ENCODE measurements at regions not wholly inside any gene's neighbourhood (a gene's known extent, or its start where the extent isn't known, plus 50 kb on each side); places are given as distances from the start of the nearest gene placed in this dataset.

GRCh38 chr15:20351448-20351971, 190.1 kb downstream of the GOLGA6L6 start:
- Mint-ChIP-seq H3K27ac (no peak overlapping the region), H3K27me3 (ENCODE audit: low read depth in 3 of 3) (peaks cover 0 to 3% (median 1%) of the 10 kb centered on the region in 3 donors), H3K4me3 (no peak overlapping the region), H3K36me3 (no peaks in the 10 kb centered on the region), H3K4me1 (peaks cover 1% of the 10 kb centered on the region), H3K9me3 (no peaks in the 10 kb centered on the region)
- Histone ChIP-seq H3K27me3 (ENCODE audit: control insufficient read depth in 2 of 2, insufficient read depth in 2 of 2, low read length in 2 of 2) (no peaks in the 10 kb centered on the region), H3K27ac (ENCODE audit: low read depth in 1 of 2, low read length in 2 of 2) (no peak overlapping the region), H3K4me3 (replicated peaks in 1 of 3; ENCODE audit: low read depth in 2 of 3, low read length in 3 of 3) (no peak overlapping the region), H3K36me3 (replicated peaks in 1 of 2; ENCODE audit: control insufficient read depth in 1 of 2, insufficient read depth in 2 of 2, low read length in 2 of 2) (no peaks in the 10 kb centered on the region), H3K9me3 (replicated peaks in 1 of 2; ENCODE audit: control insufficient read depth in 1 of 2, insufficient read depth in 1 of 2, low read length in 2 of 2) (peaks cover 3 to 4% of the 10 kb centered on the region in 2 donors), H3K79me2 (ENCODE audit: insufficient read depth, low read length) (no peaks in the 10 kb centered on the region), H4K20me1 (ENCODE audit: insufficient read depth, low read length) (no peaks in the 10 kb centered on the region), H3K9ac (ENCODE audit: insufficient read depth, low read length, poor library complexity, severe bottlenecking) (no peak overlapping the region), H3K4me1 (ENCODE audit: control insufficient read depth in 1 of 2, insufficient read depth in 2 of 2, low read length in 2 of 2) (no peaks in the 10 kb centered on the region), H2AFZ (ENCODE audit: insufficient read depth, low read depth, low read length, poor library complexity, severe bottlenecking) (no peak overlapping the region), H3K4me2 (replicated peaks; ENCODE audit: extremely low read depth, low read length, poor library complexity, severe bottlenecking) (no peak overlapping the region)
- intact Hi-C loops (cut with micrococcal nuclease) = loop anchor here in 1 of 2 donors (5.0 kb wide), 1 partner anchor 41 kb away; no protein-coding TSS in a partner anchor
- 76% methylated on average over 8 of the region's 9 CpGs for WGBS (ENCODE audit: insufficient coverage)
- DNase-seq = peak in 1 of 3 donors; percentile 10
- TF ChIP-seq, protein P1, sequence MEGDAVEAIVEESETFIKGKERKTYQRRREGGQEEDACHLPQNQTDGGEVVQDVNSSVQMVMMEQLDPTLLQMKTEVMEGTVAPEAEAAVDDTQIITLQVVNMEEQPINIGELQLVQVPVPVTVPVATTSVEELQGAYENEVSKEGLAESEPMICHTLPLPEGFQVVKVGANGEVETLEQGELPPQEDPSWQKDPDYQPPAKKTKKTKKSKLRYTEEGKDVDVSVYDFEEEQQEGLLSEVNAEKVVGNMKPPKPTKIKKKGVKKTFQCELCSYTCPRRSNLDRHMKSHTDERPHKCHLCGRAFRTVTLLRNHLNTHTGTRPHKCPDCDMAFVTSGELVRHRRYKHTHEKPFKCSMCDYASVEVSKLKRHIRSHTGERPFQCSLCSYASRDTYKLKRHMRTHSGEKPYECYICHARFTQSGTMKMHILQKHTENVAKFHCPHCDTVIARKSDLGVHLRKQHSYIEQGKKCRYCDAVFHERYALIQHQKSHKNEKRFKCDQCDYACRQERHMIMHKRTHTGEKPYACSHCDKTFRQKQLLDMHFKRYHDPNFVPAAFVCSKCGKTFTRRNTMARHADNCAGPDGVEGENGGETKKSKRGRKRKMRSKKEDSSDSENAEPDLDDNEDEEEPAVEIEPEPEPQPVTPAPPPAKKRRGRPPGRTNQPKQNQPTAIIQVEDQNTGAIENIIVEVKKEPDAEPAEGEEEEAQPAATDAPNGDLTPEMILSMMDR (IDR thresholded peaks at IDR 0.05) = no peak

GRCh38 chr15:20349774-20350498, 191.7 kb downstream of the GOLGA6L6 start:
- Histone ChIP-seq H2AFZ (ENCODE audit: insufficient read depth, low read depth, low read length, poor library complexity, severe bottlenecking) (no peak overlapping the region), H3K4me2 (replicated peaks; ENCODE audit: extremely low read depth, low read length, poor library complexity, severe bottlenecking) (no peak overlapping the region), H3K4me1 (ENCODE audit: control insufficient read depth in 1 of 2, insufficient read depth in 2 of 2, low read length in 2 of 2) (no peaks in the 10 kb centered on the region), H3K9me3 (replicated peaks in 1 of 2; ENCODE audit: control insufficient read depth in 1 of 2, insufficient read depth in 1 of 2, low read length in 2 of 2) (peaks cover 16 to 17% of the 10 kb centered on the region in 2 donors), H3K36me3 (replicated peaks in 1 of 2; ENCODE audit: control insufficient read depth in 1 of 2, insufficient read depth in 2 of 2, low read length in 2 of 2) (no peaks in the 10 kb centered on the region), H4K20me1 (ENCODE audit: insufficient read depth, low read length) (no peaks in the 10 kb centered on the region), H3K4me3 (replicated peaks in 1 of 3; ENCODE audit: low read depth in 2 of 3, low read length in 3 of 3) (no peak overlapping the region), H3K27me3 (ENCODE audit: control insufficient read depth in 2 of 2, insufficient read depth in 2 of 2, low read length in 2 of 2) (no peaks in the 10 kb centered on the region), H3K9ac (ENCODE audit: insufficient read depth, low read length, poor library complexity, severe bottlenecking) (no peak overlapping the region), H3K27ac (ENCODE audit: low read depth in 1 of 2, low read length in 2 of 2) (no peak overlapping the region), H3K79me2 (ENCODE audit: insufficient read depth, low read length) (no peaks in the 10 kb centered on the region)
- peak overlapping the region in 1 of 2 donors; percentile 8 for H3K4me3 Mint-ChIP-seq
- no peaks in the 10 kb centered on the region for H3K9me3 Mint-ChIP-seq
- intact Hi-C loops (cut with micrococcal nuclease) = loop anchor here (1.0 to 10.0 kb wide), 3 partner anchors 10 to 55 kb away; no protein-coding TSS in a partner anchor
- DNase-seq = peak in 1 of 3 donors; percentile 13
- no peaks in the 10 kb centered on the region for H3K4me1 Mint-ChIP-seq
- TF ChIP-seq, protein P1 (IDR thresholded peaks at IDR 0.05) = no peak
- H3K27ac Mint-ChIP-seq = no peak overlapping the region
- 17% methylated on average over 13 of the region's 13 CpGs for WGBS (ENCODE audit: insufficient coverage)
- H3K36me3 Mint-ChIP-seq = no peaks in the 10 kb centered on the region
- peaks cover 0 to 1% (median 0%) of the 10 kb centered on the region in 3 donors for H3K27me3 Mint-ChIP-seq (ENCODE audit: low read depth in 3 of 3)

All from CD14-positive monocyte (primary cell).